ENCODE measurements at regions not wholly inside any gene's neighbourhood (a gene's known extent, or its start where the extent isn't known, plus 50 kb on each side); places are given as distances from the start of the nearest gene placed in this dataset.

DNA sequence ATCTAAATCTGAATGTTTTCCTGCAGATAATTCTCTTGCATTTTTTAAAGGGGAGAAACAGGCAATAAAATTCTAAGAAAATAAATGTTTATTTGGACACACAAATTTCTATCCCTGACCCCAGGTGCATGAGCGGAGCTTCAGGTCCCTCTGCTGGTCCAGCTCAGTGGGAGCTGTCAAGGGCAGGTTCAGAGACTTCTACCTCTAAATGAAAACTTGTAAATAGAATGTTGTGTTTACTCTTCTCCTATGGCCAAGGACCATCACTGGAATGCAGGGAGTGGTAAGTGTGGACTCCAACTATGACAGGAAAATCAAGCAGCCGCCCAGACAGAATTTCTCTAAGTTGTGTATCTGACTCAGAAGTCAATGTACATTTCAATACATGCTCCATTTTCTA, 148.6 kb upstream of the TTC29 start:
- TF ChIP-seq, protein P1, sequence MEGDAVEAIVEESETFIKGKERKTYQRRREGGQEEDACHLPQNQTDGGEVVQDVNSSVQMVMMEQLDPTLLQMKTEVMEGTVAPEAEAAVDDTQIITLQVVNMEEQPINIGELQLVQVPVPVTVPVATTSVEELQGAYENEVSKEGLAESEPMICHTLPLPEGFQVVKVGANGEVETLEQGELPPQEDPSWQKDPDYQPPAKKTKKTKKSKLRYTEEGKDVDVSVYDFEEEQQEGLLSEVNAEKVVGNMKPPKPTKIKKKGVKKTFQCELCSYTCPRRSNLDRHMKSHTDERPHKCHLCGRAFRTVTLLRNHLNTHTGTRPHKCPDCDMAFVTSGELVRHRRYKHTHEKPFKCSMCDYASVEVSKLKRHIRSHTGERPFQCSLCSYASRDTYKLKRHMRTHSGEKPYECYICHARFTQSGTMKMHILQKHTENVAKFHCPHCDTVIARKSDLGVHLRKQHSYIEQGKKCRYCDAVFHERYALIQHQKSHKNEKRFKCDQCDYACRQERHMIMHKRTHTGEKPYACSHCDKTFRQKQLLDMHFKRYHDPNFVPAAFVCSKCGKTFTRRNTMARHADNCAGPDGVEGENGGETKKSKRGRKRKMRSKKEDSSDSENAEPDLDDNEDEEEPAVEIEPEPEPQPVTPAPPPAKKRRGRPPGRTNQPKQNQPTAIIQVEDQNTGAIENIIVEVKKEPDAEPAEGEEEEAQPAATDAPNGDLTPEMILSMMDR (IDR thresholded peaks at IDR 0.05; ENCODE audit: low read depth, low read length) = no peak
- TF ChIP-seq POLR2A (IDR thresholded peaks at IDR 0.05; ENCODE audit: extremely low read depth, insufficient read length) (no peak), MYC (IDR thresholded peaks at IDR 0.05; ENCODE audit: low read depth, low read length) (no peak)
